NT2/D1 (cell line): ENCODE measurements at regions not wholly inside any gene's neighbourhood (a gene's known extent, or its start where the extent isn't known, plus 50 kb on each side); places are given as distances from the start of the nearest gene placed in this dataset.
"Not testable (repeated sequence)": the region's sequence is repeated elsewhere in the genome, so short reads cannot be mapped to it uniquely, and the experiment has no call there.

Source experiments
- DNase-seq: peaks from one replicate; pipeline ENCODE4 v3.0.0-alpha.2; 2011; ENCODE audit warnings: low read depth, low spot score
- H3K27me3 ChIP-seq: 2 replicates; pipeline ENCODE4 v1.6.0; 2011; ENCODE audit warnings: mild to moderate bottlenecking; ENCODE audit not compliant: insufficient read length, insufficient read depth
- H3K36me3 ChIP-seq: 2 replicates; pipeline ENCODE4 v1.6.1; 2011; ENCODE audit warnings: mild to moderate bottlenecking, low read length, mixed read lengths; ENCODE audit not compliant: insufficient read depth, insufficient read length
- H3K4me1 ChIP-seq: 2 replicates; pipeline ENCODE4 v1.5.1; 2011; ENCODE audit not compliant: insufficient read depth, insufficient read length
- H3K4me3 ChIP-seq: 2 replicates; pipeline ENCODE4 v1.5.1; 2011; ENCODE audit warnings: low read depth; ENCODE audit not compliant: insufficient read length
- H3K9ac ChIP-seq: 2 replicates; pipeline ENCODE4 v1.6.0; 2011; ENCODE audit warnings: low read depth; ENCODE audit not compliant: insufficient read length
- H3K9me3 ChIP-seq: 2 replicates; pipeline ENCODE4 v1.5.1; 2011; ENCODE audit warnings: mild to moderate bottlenecking, low read length; ENCODE audit not compliant: insufficient read depth
- SUZ12 ChIP-seq: IDR thresholded peaks from 2 replicates; pipeline ENCODE4 v1.6.1; 2011; ENCODE audit not compliant: insufficient read length, insufficient read depth; ENCODE audit errors: extremely low read depth
- YY1 ChIP-seq: IDR thresholded peaks from 2 replicates; pipeline ENCODE4 v1.6.1; 2011; ENCODE audit not compliant: insufficient read length, insufficient read depth
- ZNF274 ChIP-seq: IDR thresholded peaks from 2 replicates; pipeline ENCODE4 v1.6.1; 2011; ENCODE audit warnings: mild to moderate bottlenecking, low read depth, low read length

DNA sequence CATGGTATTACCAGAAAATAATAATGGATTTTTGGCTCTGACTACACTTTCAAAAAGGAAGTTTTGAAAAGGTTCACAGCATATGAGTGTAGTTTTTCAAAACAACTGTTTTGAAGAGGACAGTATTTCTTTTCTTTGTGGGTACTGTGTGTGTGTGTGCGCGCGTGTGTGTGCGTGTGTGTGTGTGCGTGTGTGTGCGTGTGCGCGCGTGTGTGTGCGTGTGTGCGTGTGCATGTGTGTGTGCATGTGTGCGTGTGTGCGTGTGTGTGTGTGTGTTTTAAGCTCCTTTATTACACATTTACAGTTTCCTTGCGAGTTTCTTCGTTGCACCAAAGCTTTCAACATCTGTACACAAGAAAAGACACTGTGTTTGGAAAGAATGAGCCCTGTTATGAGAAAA lies 755.4 kb downstream of the SH3BGRL start:
- H3K4me1 ChIP-seq = no peaks in the 10 kb centered on the region
- DNase-seq = no peak
- no peaks in the 10 kb centered on the region; the same call in 1 of the 2 replicates for H3K9me3 ChIP-seq
- H3K9ac ChIP-seq = no peak overlapping the region
- H3K4me3 ChIP-seq = no peak overlapping the region
- no peaks in the 10 kb centered on the region for H3K36me3 ChIP-seq
- H3K27me3 ChIP-seq = no peaks in the 10 kb centered on the region
- no peak for TF ChIP-seq ZNF274
- no peak for TF ChIP-seq SUZ12
- no peak for TF ChIP-seq YY1

DNA sequence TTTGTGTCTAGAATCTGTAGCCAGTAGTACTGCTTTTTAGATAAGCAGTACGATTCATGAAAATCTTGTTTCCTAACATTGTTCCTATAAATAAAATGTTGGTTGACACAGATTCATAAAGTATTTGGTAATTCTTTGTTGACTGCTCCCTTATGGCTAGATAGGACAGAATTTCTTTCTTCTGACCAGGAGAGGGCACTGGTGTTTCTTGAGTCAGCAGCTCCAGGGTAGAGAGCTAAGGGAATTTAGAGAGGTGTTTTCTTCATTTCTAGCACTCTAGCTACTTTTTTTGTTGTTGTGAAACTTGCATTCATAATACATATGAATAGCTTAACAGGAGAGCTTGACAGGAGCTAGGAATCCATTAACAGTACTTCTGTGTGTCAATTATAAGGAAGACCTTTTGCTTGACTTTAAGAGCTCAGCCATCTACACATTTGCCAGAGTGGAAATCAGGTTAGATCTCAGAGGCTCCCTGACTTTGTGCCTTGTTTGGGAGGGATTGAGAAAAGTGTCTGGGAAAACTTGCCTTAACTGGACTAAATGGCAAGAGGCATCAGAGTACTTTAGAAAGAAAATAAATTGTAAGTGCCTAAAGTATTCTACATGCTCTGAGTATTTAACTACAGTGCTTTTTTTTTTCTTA lies 756.1 kb downstream of the SH3BGRL start:
- Histone ChIP-seq H3K36me3 (no peaks in the 10 kb centered on the region), H3K27me3 (no peaks in the 10 kb centered on the region), H3K9ac (no peak overlapping the region), H3K9me3 (no peaks in the 10 kb centered on the region), H3K4me3 (no peak overlapping the region), H3K4me1 (no peaks in the 10 kb centered on the region)
- TF ChIP-seq ZNF274 = no peak
- no peak for TF ChIP-seq YY1
- TF ChIP-seq SUZ12 = no peak
- peak; percentile 36 for DNase-seq

DNA sequence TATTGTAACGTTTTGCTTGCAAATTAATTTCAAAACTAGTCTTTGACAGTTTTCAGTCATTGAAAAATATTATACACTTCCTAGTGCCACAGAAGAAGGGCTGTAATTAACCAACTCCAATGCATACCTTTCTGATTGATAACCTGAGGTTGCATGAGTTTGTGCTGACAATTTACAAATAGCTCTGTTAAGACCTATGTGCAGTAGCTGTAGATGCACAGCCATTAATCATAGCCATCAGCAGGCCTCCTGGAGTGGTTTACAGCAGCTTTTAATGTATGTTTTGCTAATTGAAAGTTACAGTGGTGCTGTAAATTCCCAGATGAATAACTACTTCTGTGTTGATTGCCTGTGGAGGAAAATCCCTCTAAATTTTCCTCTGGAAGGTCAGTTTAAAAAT lies 758.1 kb downstream of the SH3BGRL start:
- no peaks in the 10 kb centered on the region for H3K9me3 ChIP-seq
- H3K4me3 ChIP-seq = no peak overlapping the region
- no peak for DNase-seq
- no peaks in the 10 kb centered on the region for H3K27me3 ChIP-seq
- H3K9ac ChIP-seq = no peak overlapping the region
- H3K4me1 ChIP-seq = no peaks in the 10 kb centered on the region
- no peaks in the 10 kb centered on the region for H3K36me3 ChIP-seq
- no peak for TF ChIP-seq YY1

DNA sequence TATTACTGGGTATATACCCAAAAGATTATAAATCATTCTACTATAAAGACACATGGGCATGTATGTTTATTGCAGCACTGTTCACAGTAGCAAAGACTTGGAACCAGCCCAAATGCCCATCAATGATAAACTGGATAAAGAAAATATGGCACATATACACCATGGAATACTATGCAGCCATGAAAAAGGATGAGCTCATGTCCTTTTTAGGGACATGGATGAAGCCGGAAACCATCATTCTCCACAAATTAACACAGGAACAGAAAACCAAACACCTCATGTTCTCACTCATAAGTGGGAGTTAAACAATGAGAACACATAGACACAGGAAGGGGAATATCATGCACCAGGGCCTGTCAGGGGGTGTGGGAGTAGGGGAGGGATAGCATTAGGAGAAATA lies 772.5 kb downstream of the SH3BGRL start:
- not testable (repeated sequence) for H3K4me1 ChIP-seq, DNase-seq, H3K9ac ChIP-seq, H3K4me3 ChIP-seq, H3K9me3 ChIP-seq, H3K27me3 ChIP-seq, H3K36me3 ChIP-seq

DNA sequence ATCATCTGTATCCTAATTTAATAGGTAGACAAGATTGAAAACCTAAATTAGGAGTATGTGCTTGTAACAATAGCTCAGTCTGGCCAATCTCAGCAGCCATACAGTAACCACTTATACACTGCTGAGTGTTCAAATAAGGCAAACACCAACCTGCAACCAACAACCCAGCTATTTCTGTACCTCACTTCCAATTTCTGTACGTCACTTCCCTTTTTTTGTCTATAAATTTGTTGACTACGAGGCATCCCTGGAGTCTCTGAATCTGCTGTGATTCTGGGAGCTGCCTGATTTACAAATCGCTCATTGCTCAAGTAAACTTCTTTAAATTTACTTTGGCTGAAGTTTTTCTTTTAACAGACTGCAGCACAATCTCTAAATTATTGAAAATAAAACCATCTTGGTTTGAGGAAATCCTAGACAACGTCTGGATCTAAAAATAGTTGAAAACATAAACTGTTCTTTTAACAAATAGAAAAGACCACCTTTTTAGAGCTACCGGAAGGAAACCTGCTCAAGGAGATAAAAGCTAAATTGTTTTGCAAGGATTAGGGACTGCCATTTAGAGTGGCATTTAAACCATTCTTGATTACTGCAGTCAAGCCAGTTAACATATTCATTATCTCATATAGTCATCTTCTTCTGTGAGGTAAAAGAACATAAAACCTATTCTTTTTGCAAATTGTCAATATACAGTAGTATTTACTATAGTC lies 778.1 kb downstream of the SH3BGRL start:
- Histone ChIP-seq H3K9me3 (no peaks in the 10 kb centered on the region), H3K4me1 (no peaks in the 10 kb centered on the region), H3K9ac (no peak overlapping the region)

DNA sequence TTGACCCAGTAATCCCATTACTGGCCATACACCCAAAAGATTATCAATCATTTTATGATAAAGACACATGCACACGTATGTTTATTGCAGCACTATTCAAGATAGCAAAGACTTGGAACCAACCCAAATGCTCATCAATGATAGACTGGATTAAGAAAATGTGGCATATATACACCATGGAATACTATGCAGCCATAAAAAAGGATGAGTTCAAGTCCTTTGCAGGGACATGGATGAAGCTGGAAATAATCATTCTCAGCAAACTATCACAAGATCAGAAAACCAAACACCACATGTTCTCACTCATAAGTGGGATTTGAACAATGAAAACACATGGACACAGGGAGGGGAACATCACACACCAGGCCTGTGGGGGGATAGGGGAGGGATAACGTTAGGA lies 785.3 kb downstream of the SH3BGRL start:
- H3K9ac ChIP-seq, DNase-seq, H3K36me3 ChIP-seq, H3K9me3 ChIP-seq, H3K4me3 ChIP-seq, H3K27me3 ChIP-seq, H3K4me1 ChIP-seq: not testable (repeated sequence)

More for the DNA sequence above, 778.1 kb downstream of the SH3BGRL start:
- TF ChIP-seq SUZ12 = no peak
- no peaks in the 10 kb centered on the region for H3K36me3 ChIP-seq
- DNase-seq = no peak
- H3K4me3 ChIP-seq = no peak overlapping the region
- no peaks in the 10 kb centered on the region for H3K27me3 ChIP-seq

DNA sequence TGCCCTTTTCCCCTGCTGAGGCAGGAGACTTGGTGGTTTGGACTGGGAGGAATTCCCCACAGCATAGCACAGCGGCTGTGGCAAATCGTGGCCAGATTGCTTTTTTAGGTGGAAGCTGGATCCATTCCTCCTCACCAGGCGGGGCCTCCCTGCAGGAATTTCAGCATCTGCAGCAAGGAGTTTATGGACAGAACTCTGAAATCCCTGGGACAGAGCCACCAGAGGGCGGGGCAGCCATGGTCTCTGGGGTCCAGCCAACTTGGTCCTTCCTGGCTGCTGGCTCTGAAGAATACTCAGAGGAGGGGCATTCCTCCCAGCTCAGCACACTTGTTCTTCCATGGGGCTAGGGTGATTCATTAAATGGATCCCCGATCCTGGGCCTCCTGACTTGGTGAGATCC lies 794.3 kb downstream of the SH3BGRL start:
- 0 out of 2 replicates have a peak, but pooled peaks cover 4% of the 10 kb centered on the region for H3K9me3 ChIP-seq
- H3K4me3 ChIP-seq = no peak overlapping the region
- DNase-seq = no peak
- no peaks in the 10 kb centered on the region for H3K36me3 ChIP-seq
- TF ChIP-seq ZNF274 (no peak), YY1 (no peak), SUZ12 (no peak)
- H3K27me3 ChIP-seq = no peaks in the 10 kb centered on the region
- no peak overlapping the region for H3K9ac ChIP-seq
- no peaks in the 10 kb centered on the region for H3K4me1 ChIP-seq

DNA sequence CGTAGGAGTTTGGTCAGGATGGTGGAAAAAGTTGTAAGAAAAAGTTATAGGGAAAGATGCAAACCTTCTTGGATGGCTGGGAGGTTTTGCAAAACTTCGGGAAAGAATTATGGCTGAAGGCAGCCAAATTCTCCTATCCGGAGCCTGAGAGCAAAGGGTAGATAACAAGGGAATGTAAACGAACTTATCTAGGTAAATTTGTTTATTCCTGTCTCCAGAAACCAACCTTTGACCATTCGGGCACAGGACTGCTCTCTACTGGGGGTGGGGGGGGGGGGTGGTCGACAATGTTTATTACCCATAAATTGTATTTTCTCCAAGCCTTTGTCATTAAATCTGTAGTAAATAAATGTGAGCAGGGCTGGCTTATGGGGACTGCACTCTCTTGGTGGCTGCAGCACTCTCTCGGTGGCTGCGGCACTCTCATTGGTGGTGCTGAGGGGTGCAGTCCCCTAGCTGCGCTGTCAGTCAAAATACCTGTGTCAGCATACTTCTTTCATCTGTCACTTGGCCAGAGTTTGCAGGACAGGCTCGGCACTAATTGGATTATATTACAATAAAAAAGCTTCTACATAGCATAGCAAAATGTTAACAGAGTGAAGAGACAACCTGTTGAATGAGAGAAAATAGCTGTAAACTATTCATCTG lies 827.8 kb downstream of the SH3BGRL start:
- H3K27me3 ChIP-seq = no peaks in the 10 kb centered on the region
- no peaks in the 10 kb centered on the region for H3K4me1 ChIP-seq
- H3K9me3 ChIP-seq = no peaks in the 10 kb centered on the region; the same call in none of the 2 replicates
- DNase-seq = no peak
- TF ChIP-seq YY1 (no peak), SUZ12 (no peak), ZNF274 (no peak)
- H3K4me3 ChIP-seq = no peak overlapping the region
- H3K36me3 ChIP-seq = no peaks in the 10 kb centered on the region
- H3K9ac ChIP-seq = no peak overlapping the region
